IPS-NIHi7 (cell line): ENCODE measurements at regions not wholly inside any gene's neighbourhood (a gene's known extent, or its start where the extent isn't known, plus 50 kb on each side); places are given as distances from the start of the nearest gene placed in this dataset.

Experiments used
- DNase-seq: peaks from one replicate; pipeline ENCODE4 v3.0.0; 2012; ENCODE audit warnings: mixed read lengths; ENCODE audit errors: extremely low spot score

- DNase-seq, result no peak
Measured at GRCh38 chr14:38329246-38329645, 73.4 kb upstream of the CLEC14A start.

GRCh38 chr14:38316922-38317321 lies 61.0 kb upstream of the CLEC14A start:
- DNase-seq, result no peak

GRCh38 chr14:38311655-38312054 lies 55.8 kb upstream of the CLEC14A start:
- DNase-seq, result no peak

- DNase-seq, result no peak
Measured at GRCh38 chr14:38310420-38310995, 54.6 kb upstream of the CLEC14A start.

- DNase-seq, result peak; percentile 15
Measured at GRCh38 chr14:38309522-38310277, 53.8 kb upstream of the CLEC14A start.
